ENCODE measurements at regions not wholly inside any gene's neighbourhood (a gene's known extent, or its start where the extent isn't known, plus 50 kb on each side); places are given as distances from the start of the nearest gene placed in this dataset.

DNA sequence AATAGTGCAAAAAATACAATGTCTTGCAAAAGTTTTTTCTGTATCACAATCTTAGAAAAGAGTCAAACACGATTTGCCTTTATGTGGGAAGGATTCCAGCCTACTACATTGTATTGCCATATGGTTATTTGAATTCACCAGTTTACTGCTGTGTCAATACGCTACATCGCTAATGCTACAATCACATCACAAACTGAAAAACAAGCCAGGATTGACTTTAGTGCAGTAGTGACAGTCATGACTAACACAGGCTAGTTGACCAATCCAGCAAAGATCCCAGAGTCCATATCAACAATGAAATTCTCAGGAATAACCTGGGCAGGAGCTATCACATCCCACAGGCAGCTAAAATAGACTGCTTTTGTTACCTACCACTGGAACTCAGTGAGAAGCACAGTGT is 67.0 kb downstream of the IL12A start:
- Histone ChIP-seq H3K4me3 (ENCODE audit: low read depth, low read length) (no peak overlapping the region), H3K36me3 (no peaks in the 10 kb centered on the region), H3K9me3 (no peaks in the 10 kb centered on the region; the same call in none of the 2 replicates), H3K27me3 (no peaks in the 10 kb centered on the region), H3K4me1 (no peaks in the 10 kb centered on the region)
- no peak for DNase-seq
- TF ChIP-seq, protein P1, sequence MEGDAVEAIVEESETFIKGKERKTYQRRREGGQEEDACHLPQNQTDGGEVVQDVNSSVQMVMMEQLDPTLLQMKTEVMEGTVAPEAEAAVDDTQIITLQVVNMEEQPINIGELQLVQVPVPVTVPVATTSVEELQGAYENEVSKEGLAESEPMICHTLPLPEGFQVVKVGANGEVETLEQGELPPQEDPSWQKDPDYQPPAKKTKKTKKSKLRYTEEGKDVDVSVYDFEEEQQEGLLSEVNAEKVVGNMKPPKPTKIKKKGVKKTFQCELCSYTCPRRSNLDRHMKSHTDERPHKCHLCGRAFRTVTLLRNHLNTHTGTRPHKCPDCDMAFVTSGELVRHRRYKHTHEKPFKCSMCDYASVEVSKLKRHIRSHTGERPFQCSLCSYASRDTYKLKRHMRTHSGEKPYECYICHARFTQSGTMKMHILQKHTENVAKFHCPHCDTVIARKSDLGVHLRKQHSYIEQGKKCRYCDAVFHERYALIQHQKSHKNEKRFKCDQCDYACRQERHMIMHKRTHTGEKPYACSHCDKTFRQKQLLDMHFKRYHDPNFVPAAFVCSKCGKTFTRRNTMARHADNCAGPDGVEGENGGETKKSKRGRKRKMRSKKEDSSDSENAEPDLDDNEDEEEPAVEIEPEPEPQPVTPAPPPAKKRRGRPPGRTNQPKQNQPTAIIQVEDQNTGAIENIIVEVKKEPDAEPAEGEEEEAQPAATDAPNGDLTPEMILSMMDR (IDR thresholded peaks at IDR 0.05; ENCODE audit: low read depth, low read length) = no peak

DNA sequence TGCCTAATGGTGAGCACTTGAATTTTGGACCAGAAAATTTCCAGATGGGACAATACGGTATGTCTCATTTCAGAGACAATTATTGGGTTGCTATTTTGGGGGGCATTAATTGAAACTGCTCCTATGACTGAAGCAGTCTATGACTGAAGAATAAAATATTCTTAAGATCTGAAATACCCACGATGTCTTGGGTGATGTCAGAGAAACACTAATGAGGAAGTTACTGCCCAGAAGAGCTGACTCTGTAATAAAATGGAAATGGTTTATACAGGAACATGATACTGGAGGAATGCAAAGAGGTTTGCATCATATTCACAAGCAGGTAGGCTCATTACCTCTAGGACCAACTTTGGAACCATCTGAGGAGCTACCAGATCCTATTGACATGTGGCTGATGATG is 68.7 kb downstream of the IL12A start:
- H3K36me3 ChIP-seq = no peaks in the 10 kb centered on the region
- no peak for DNase-seq
- no peaks in the 10 kb centered on the region; the same call in none of the 2 replicates for H3K9me3 ChIP-seq
- H3K4me1 ChIP-seq = no peaks in the 10 kb centered on the region
- TF ChIP-seq, protein P1 (IDR thresholded peaks at IDR 0.05; ENCODE audit: low read depth, low read length) = no peak
- no peak overlapping the region for H3K4me3 ChIP-seq (ENCODE audit: low read depth, low read length)
- H3K27me3 ChIP-seq = no peaks in the 10 kb centered on the region

DNA sequence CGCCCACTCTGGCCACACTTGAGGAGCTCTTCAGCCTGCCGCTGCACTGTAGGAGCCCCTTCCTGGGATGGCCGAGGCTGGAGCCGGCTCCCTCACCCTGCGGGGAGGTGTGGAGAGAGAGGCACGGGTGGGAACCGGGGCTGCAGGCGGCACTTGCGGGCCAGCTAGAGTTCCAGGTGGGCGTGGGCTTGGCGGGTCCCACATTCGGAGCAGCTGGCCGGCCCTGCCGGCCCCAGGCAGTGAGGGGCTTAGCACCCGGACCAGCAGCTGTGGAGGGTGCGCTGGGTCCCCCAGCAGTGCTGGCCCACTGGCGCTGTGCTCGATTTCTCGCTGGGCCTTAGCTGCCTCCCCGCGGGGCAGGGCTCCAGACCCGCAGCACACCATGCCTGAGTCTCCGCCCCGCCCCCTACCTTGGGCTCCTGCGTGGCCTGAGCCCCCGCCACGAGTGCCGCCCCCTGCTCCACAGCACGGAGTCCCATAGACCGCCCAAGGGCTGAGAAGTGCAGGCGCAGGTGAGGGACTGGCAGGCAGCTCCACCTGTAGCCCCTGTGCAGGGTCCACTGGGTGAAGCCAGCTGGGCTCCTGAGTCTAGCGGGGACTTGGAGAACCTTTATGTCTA is 71.9 kb downstream of the IL12A start:
- H3K9me3 ChIP-seq = no peaks in the 10 kb centered on the region; the same call in none of the 2 replicates
- no peaks in the 10 kb centered on the region for H3K4me1 ChIP-seq
- no peaks in the 10 kb centered on the region for H3K27me3 ChIP-seq
- TF ChIP-seq, protein P1 (IDR thresholded peaks at IDR 0.05; ENCODE audit: low read depth, low read length) = no peak
- no peak overlapping the region for H3K4me3 ChIP-seq (ENCODE audit: low read depth, low read length)
- no peak for DNase-seq
- H3K36me3 ChIP-seq = no peaks in the 10 kb centered on the region

DNA sequence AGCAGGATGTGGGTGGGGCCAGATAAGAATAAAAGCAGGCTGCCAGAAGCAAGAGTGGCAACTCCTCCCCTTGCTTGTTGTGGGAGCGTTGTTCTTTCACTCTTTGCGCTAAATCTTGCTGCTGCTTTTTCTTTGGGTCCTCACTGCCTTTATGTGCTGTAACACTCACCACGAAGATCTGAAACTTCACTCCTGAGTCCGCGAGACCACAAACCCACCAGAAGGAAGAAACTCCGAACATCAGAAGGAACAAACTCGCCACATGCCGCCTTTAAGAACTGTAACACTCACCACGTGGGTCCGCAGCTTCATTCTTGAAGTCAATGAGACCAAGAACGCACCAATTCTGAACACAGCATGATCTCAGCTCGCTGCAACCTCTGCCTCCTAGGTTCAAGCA is 72.9 kb downstream of the IL12A start:
- TF ChIP-seq, protein P1 (IDR thresholded peaks at IDR 0.05; ENCODE audit: low read depth, low read length) = no peak
- H3K27me3 ChIP-seq = no peaks in the 10 kb centered on the region
- no peaks in the 10 kb centered on the region for H3K36me3 ChIP-seq
- H3K9me3 ChIP-seq = no peaks in the 10 kb centered on the region; the same call in none of the 2 replicates
- no peaks in the 10 kb centered on the region for H3K4me1 ChIP-seq
- no peak overlapping the region for H3K4me3 ChIP-seq (ENCODE audit: low read depth, low read length)
- no peak for DNase-seq

DNA sequence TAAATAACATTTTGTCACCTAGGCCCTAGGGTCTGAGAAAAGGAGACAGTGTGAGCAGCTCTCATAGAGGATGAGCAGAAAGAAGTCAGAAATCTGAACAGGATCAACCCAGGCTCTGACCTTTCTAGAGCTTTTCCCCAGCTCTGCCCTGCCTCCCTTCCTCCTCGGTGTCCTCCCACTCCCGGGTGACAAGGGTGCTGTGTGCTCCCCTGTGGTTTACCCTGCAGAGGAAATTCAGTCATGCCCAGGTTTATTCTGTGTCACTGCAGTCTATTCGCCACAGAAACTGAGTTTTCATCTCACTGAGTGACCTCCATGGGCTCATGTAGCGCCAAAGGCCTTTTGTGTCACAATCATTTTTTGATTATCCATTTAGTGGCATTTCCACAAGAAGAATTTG is 76.6 kb downstream of the IL12A start:
- H3K9me3 ChIP-seq = no peaks in the 10 kb centered on the region; the same call in 1 of the 2 replicates
- TF ChIP-seq, protein P1 (IDR thresholded peaks at IDR 0.05; ENCODE audit: low read depth, low read length) = no peak
- H3K36me3 ChIP-seq = no peaks in the 10 kb centered on the region
- no peaks in the 10 kb centered on the region for H3K27me3 ChIP-seq
- DNase-seq = no peak
- H3K4me3 ChIP-seq (ENCODE audit: low read depth, low read length) = no peak overlapping the region
- no peaks in the 10 kb centered on the region for H3K4me1 ChIP-seq

DNA sequence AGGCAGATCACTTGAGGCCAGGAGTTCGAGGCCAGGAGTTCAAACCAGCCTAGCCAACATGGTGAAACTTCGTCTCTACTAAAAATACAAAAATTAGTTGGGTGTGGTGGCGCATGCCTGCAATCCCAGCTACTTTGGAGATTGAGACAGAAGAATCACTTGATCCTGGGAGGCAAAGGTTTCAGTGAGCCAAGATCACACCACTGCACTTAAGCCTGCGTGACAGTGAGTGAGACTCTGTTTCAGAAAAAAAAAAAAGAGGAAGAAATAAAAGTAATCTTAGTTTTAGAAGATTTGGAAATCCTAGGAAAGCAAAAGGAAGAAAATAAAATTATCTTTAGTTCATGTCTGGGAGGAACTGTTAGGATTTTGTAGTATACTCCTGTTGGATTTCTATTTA is 77.2 kb downstream of the IL12A start:
- TF ChIP-seq, protein P1 (IDR thresholded peaks at IDR 0.05; ENCODE audit: low read depth, low read length) = no peak
- H3K36me3 ChIP-seq = no peaks in the 10 kb centered on the region
- H3K9me3 ChIP-seq = no peaks in the 10 kb centered on the region; the same call in 1 of the 2 replicates
- no peak overlapping the region for H3K4me3 ChIP-seq (ENCODE audit: low read depth, low read length)
- H3K27me3 ChIP-seq = no peaks in the 10 kb centered on the region
- DNase-seq = no peak
- no peaks in the 10 kb centered on the region for H3K4me1 ChIP-seq

Measured in BE2C (cell line).